ENCODE measurements at regions not wholly inside any gene's neighbourhood (a gene's known extent, or its start where the extent isn't known, plus 50 kb on each side); places are given as distances from the start of the nearest gene placed in this dataset.

DNA sequence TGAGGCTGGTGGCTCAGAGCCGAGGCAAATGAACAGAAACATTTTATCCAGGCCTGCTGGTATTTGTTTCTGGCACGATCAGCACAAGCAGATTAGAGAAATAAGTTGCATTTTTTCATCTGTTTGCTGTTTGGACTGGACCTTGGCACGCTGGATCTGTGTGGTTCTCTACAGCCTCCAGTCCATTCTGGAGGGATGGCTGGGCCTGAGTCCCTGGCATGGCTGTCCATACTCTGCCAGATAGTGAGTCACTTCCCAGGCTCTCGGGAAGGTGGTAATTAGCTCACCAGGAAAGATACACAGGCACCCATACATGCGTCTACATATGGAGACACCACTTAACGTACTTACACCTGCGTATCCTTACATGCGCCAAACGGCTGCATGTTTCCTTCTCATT, 78.6 kb downstream of the SPRY4 start:
- Mint-ChIP-seq H3K36me3 (ENCODE audit: low read depth, unreplicated experiment) (no peaks in the 10 kb centered on the region), H3K27ac (ENCODE audit: unreplicated experiment) (no peak overlapping the region), H3K4me1 (ENCODE audit: low read depth, unreplicated experiment) (peaks cover 9% of the 10 kb centered on the region), H3K27me3 (ENCODE audit: low read depth, unreplicated experiment) (no peaks in the 10 kb centered on the region), H3K4me3 (ENCODE audit: unreplicated experiment) (no peak overlapping the region), H3K9me3 (ENCODE audit: unreplicated experiment) (peaks cover 3% of the 10 kb centered on the region)
- peak overlapping the region; percentile 54 for H3K4me2 ChIP-seq (ENCODE audit: low read length)
- peak overlapping the region; percentile 44 for H3K9ac ChIP-seq (ENCODE audit: low read length)
- H3K27ac ChIP-seq (ENCODE audit: low read depth, low read length), result peak overlapping the region; percentile 60
- H3K27me3 ChIP-seq (ENCODE audit: insufficient read depth, low read length), result no peaks in the 10 kb centered on the region
- H3K79me2 ChIP-seq (ENCODE audit: insufficient read depth, low read length), result no peaks in the 10 kb centered on the region
- peaks cover 13% of the 10 kb centered on the region for H3K4me1 ChIP-seq (ENCODE audit: insufficient read depth, low read length)
- FAIRE-seq, result peak; percentile 76
- no peaks in the 10 kb centered on the region for H3K36me3 ChIP-seq (ENCODE audit: insufficient read depth, low read length)
- H3K4me3 ChIP-seq (ENCODE audit: insufficient read depth, low read depth, low read length), result no peak overlapping the region
- H2AFZ ChIP-seq (ENCODE audit: low read depth, low read length), result peak overlapping the region; percentile 67
- TF ChIP-seq EZH2 (IDR thresholded peaks at IDR 0.05; ENCODE audit: insufficient read depth, low read length) (no peak), CTCF (IDR thresholded peaks at IDR 0.05; ENCODE audit: insufficient read depth, low read depth, low read length) (no peak)
- H3K9me3 ChIP-seq (ENCODE audit: insufficient read depth, low read depth, low read length), result no peaks in the 10 kb centered on the region
- no peaks in the 10 kb centered on the region for H4K20me1 ChIP-seq (ENCODE audit: insufficient read depth, low read length)
- peak; percentile 88 for DNase-seq (ENCODE audit: low read depth)

DNA sequence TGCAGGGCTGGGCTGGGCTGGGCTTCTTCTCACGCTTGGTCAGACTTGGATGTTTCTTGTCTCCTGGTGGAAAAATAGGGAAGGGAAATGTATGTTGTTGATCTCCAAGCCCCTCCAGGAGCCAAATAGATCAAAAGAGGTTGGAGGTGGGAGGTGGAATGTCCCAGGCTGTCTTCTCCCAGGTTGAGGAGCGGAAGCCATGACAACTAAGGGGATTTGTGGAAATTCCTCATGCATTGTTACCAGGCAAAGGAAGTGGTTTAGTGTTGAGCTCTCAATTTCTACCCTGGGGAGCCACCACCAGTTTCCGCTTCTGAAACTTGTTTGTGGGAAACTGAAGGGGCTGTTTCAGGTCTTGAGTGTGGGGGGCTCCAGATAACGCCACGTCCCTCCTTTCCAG, 79.0 kb downstream of the SPRY4 start:
- peak overlapping the region; percentile 44 for H3K9ac ChIP-seq (ENCODE audit: low read length)
- no peak overlapping the region for H3K4me3 ChIP-seq (ENCODE audit: insufficient read depth, low read depth, low read length)
- peaks cover 3% of the 10 kb centered on the region for H3K9me3 Mint-ChIP-seq (ENCODE audit: unreplicated experiment)
- H3K4me1 Mint-ChIP-seq (ENCODE audit: low read depth, unreplicated experiment), result peaks cover 9% of the 10 kb centered on the region
- no peak overlapping the region for H3K4me3 Mint-ChIP-seq (ENCODE audit: unreplicated experiment)
- H3K36me3 Mint-ChIP-seq (ENCODE audit: low read depth, unreplicated experiment), result no peaks in the 10 kb centered on the region
- peak overlapping the region; percentile 80 for H3K27ac Mint-ChIP-seq (ENCODE audit: unreplicated experiment)
- FAIRE-seq (peak; percentile 39), DNase-seq (ENCODE audit: low read depth) (peak; percentile 32)
- H2AFZ ChIP-seq (ENCODE audit: low read depth, low read length), result peak overlapping the region; percentile 67
- no peaks in the 10 kb centered on the region for H3K9me3 ChIP-seq (ENCODE audit: insufficient read depth, low read depth, low read length)
- H3K27ac ChIP-seq (ENCODE audit: low read depth, low read length), result peak overlapping the region; percentile 60
- TF ChIP-seq EZH2 (IDR thresholded peaks at IDR 0.05; ENCODE audit: insufficient read depth, low read length) (no peak), CTCF (IDR thresholded peaks at IDR 0.05; ENCODE audit: insufficient read depth, low read depth, low read length) (no peak)
- H3K27me3 Mint-ChIP-seq (ENCODE audit: low read depth, unreplicated experiment), result no peaks in the 10 kb centered on the region
- H3K27me3 ChIP-seq (ENCODE audit: insufficient read depth, low read length), result no peaks in the 10 kb centered on the region
- no peaks in the 10 kb centered on the region for H3K36me3 ChIP-seq (ENCODE audit: insufficient read depth, low read length)
- H3K79me2 ChIP-seq (ENCODE audit: insufficient read depth, low read length), result no peaks in the 10 kb centered on the region
- peak overlapping the region; percentile 54 for H3K4me2 ChIP-seq (ENCODE audit: low read length)
- peaks cover 13% of the 10 kb centered on the region for H3K4me1 ChIP-seq (ENCODE audit: insufficient read depth, low read length)
- no peaks in the 10 kb centered on the region for H4K20me1 ChIP-seq (ENCODE audit: insufficient read depth, low read length)

DNA sequence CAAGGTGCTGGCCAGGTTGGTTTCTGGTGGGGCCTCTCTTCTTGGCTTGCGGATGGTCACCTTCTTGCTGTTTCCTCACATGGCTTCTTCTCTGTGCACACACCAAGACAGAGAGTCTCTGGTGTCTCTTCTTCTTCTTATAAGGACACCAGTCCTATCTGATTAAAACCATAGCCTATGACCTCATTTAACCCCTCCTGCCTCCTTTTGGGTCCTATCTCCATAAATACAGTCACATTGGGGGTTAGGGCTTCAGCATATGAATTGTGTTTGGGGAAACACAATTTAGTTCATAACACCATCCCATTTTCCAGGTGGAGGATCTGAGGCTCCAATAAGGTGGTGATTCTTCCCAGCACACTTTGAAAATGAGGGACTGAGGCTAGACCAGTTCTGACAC, 80.4 kb downstream of the SPRY4 start:
- no peak for TF ChIP-seq CTCF (IDR thresholded peaks at IDR 0.05; ENCODE audit: insufficient read depth, low read depth, low read length)
- TF ChIP-seq EZH2 (IDR thresholded peaks at IDR 0.05; ENCODE audit: insufficient read depth, low read length), result no peak
- DNase-seq (ENCODE audit: low read depth), result no peak

More for the DNA sequence above, 80.4 kb downstream of the SPRY4 start:
- H3K27me3 ChIP-seq (ENCODE audit: insufficient read depth, low read length), result no peaks in the 10 kb centered on the region
- H3K4me2 ChIP-seq (ENCODE audit: low read length), result no peak overlapping the region
- Mint-ChIP-seq H3K9me3 (ENCODE audit: unreplicated experiment) (peaks cover 3% of the 10 kb centered on the region), H3K36me3 (ENCODE audit: low read depth, unreplicated experiment) (no peaks in the 10 kb centered on the region), H3K4me1 (ENCODE audit: low read depth, unreplicated experiment) (peaks cover 10% of the 10 kb centered on the region), H3K27me3 (ENCODE audit: low read depth, unreplicated experiment) (no peaks in the 10 kb centered on the region), H3K4me3 (ENCODE audit: unreplicated experiment) (no peak overlapping the region), H3K27ac (ENCODE audit: unreplicated experiment) (no peak overlapping the region)
- H3K79me2 ChIP-seq (ENCODE audit: insufficient read depth, low read length), result no peaks in the 10 kb centered on the region
- no peak overlapping the region for H3K4me3 ChIP-seq (ENCODE audit: insufficient read depth, low read depth, low read length)
- H3K9ac ChIP-seq (ENCODE audit: low read length), result no peak overlapping the region
- H3K36me3 ChIP-seq (ENCODE audit: insufficient read depth, low read length), result no peaks in the 10 kb centered on the region
- FAIRE-seq, result no peak
- H3K4me1 ChIP-seq (ENCODE audit: insufficient read depth, low read length), result peaks cover 13% of the 10 kb centered on the region
- no peaks in the 10 kb centered on the region for H4K20me1 ChIP-seq (ENCODE audit: insufficient read depth, low read length)
- H3K9me3 ChIP-seq (ENCODE audit: insufficient read depth, low read depth, low read length), result no peaks in the 10 kb centered on the region
- no peak overlapping the region for H2AFZ ChIP-seq (ENCODE audit: low read depth, low read length)
- no peak overlapping the region for H3K27ac ChIP-seq (ENCODE audit: low read depth, low read length)
